ENCODE measurements at regions not wholly inside any gene's neighbourhood (a gene's known extent, or its start where the extent isn't known, plus 50 kb on each side); places are given as distances from the start of the nearest gene placed in this dataset.
"Not testable (repeated sequence)": the region's sequence is repeated elsewhere in the genome, so short reads cannot be mapped to it uniquely, and the experiment has no call there.

- no peak overlapping the region for H3K27ac ChIP-seq
- WGBS, 3 donors, result 74 to 82% (median 80%) methylated on average over 10 of the region's 10 CpGs
These were observed 140.5 kb upstream of the CRHR1 start for GRCh38 chr17:45643591-45643990.

GRCh38 chr17:45644637-45645036, 139.5 kb upstream of the CRHR1 start:
- not testable (repeated sequence) for ATAC-seq; H3K27me3 ChIP-seq (ENCODE audit: insufficient read depth in 3 of 3, low read length in 2 of 3); H3K36me3 ChIP-seq (ENCODE audit: insufficient read depth in 1 of 2, low read depth in 1 of 2); DNase-seq; H3K27ac ChIP-seq; H3K9me3 ChIP-seq; H3K4me3 ChIP-seq; H3K4me1 ChIP-seq
- WGBS, 3 donors, result 35 to 56% (median 38%) methylated on average over 1 of the region's 1 CpG
- intact Hi-C loops (cut with DNase I), result loop anchor here (5.0 kb wide), 1 partner anchor 208 kb away; no protein-coding TSS in a partner anchor

More at GRCh38 chr17:45643591-45643990, 140.5 kb upstream of the CRHR1 start:
- Histone ChIP-seq H3K9me3 (no peaks in the 10 kb centered on the region), H3K4me1 (no peaks in the 10 kb centered on the region), H3K36me3 (ENCODE audit: insufficient read depth in 1 of 2, low read depth in 1 of 2) (peaks cover 0 to 8% of the 10 kb centered on the region in 2 donors), H3K27me3 (ENCODE audit: insufficient read depth in 3 of 3, low read length in 2 of 3) (no peaks in the 10 kb centered on the region), H3K4me3 (no peak overlapping the region)
- intact Hi-C loops (cut with DNase I), result loop anchor here (5.0 kb wide), 1 partner anchor 209 kb away; no protein-coding TSS in a partner anchor
- no peak for DNase-seq
- ATAC-seq, result no peak
- no peak for TF ChIP-seq CTCF (IDR thresholded peaks at IDR 0.05)

GRCh38 chr17:45645330-45645729, 138.8 kb upstream of the CRHR1 start:
- ATAC-seq, result no peak
- WGBS, 3 donors, result 93 to 97% (median 95%) methylated on average over 3 of the region's 3 CpGs
- Histone ChIP-seq H3K4me3 (no peak overlapping the region), H3K27ac (no peak overlapping the region), H3K36me3 (ENCODE audit: insufficient read depth in 1 of 2, low read depth in 1 of 2) (no peaks in the 10 kb centered on the region), H3K4me1 (no peaks in the 10 kb centered on the region), H3K27me3 (ENCODE audit: insufficient read depth in 3 of 3, low read length in 2 of 3) (peaks cover 0 to 3% (median 0%) of the 10 kb centered on the region in 3 donors), H3K9me3 (no peaks in the 10 kb centered on the region)
- no peak for TF ChIP-seq CTCF (IDR thresholded peaks at IDR 0.05)
- DNase-seq, result no peak
- intact Hi-C loops (cut with DNase I), result no loop called here

GRCh38 chr17:45646288-45646988, 137.7 kb upstream of the CRHR1 start:
- H3K4me3 ChIP-seq, result no peak overlapping the region
- H3K27me3 ChIP-seq (ENCODE audit: insufficient read depth in 3 of 3, low read length in 2 of 3), result peaks cover 0 to 5% (median 5%) of the 10 kb centered on the region in 3 donors
- intact Hi-C loops (cut with DNase I), result no loop called here
- WGBS, 3 donors, result 14 to 19% (median 16%) methylated on average over 12 of the region's 12 CpGs
- no peaks in the 10 kb centered on the region for H3K9me3 ChIP-seq
- no peak for ATAC-seq
- no peak for TF ChIP-seq CTCF (IDR thresholded peaks at IDR 0.05)
- H3K27ac ChIP-seq, result no peak overlapping the region
- H3K4me1 ChIP-seq, result no peaks in the 10 kb centered on the region
- DNase-seq, result no peak
- H3K36me3 ChIP-seq (ENCODE audit: insufficient read depth in 1 of 2, low read depth in 1 of 2), result no peaks in the 10 kb centered on the region

- WGBS, 3 donors, result 75 to 77% (median 76%) methylated on average over 6 of the region's 6 CpGs
- no peak for TF ChIP-seq CTCF (IDR thresholded peaks at IDR 0.05)
- no peak for ATAC-seq
- H3K4me1 ChIP-seq, result no peaks in the 10 kb centered on the region
- H3K27ac ChIP-seq, result no peak overlapping the region
- DNase-seq, result no peak
- no peaks in the 10 kb centered on the region for H3K36me3 ChIP-seq (ENCODE audit: insufficient read depth in 1 of 2, low read depth in 1 of 2)
- intact Hi-C loops (cut with DNase I), result no loop called here
- peaks cover 0 to 6% (median 5%) of the 10 kb centered on the region in 3 donors for H3K27me3 ChIP-seq (ENCODE audit: insufficient read depth in 3 of 3, low read length in 2 of 3)
- H3K4me3 ChIP-seq, result no peak overlapping the region
- H3K9me3 ChIP-seq, result no peaks in the 10 kb centered on the region
These were observed 135.5 kb upstream of the CRHR1 start for GRCh38 chr17:45648642-45649041.

Data from psoas muscle (tissue), 7 donors.